RKO (cell line): ENCODE measurements at regions not wholly inside any gene's neighbourhood (a gene's known extent, or its start where the extent isn't known, plus 50 kb on each side); places are given as distances from the start of the nearest gene placed in this dataset.

Source experiments
- DNase-seq: peaks from one replicate; pipeline ENCODE4 v3.0.0-alpha.2; 2016; ENCODE audit warnings: low spot score

DNA sequence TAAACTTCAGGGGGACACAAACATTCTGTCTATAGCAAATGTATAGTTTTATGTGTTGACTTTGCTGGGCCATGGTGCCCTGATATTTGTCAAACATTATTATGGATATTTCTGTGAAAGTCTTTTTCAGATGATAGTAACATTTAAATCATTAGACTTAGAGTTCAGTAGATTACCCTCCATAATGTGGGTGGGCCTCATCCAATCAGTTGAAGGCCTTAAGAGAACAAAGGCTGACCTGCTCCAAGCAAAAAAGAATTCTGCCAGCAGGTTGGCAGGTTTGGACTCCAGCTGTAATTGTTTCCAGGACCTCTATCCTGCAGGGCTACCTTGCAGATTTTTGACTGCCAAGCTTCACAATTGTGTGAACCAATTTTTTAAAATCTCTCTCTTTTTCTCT lies 1250.9 kb downstream of the ROBO1 start:
- no peak for DNase-seq

DNA sequence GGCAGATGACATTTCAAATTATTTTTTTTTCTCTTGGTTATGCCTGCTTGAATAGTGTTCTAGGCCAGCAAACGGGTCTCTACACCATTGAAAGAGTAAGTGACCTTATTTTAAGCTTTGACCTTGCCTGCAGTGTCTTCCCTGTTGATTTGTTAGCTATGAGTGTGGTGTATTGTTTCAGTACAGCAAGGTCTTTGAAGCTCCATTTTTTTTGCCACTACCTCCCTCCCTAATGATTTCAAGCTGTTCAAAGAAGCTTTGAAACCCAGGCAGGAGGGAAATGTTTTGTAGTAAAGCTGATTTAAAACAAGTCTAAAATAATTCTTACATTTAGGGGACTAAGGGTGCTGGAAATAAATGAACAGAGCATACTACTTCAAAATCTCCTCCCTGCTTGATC lies 1249.8 kb downstream of the ROBO1 start:
- DNase-seq, result no peak

DNA sequence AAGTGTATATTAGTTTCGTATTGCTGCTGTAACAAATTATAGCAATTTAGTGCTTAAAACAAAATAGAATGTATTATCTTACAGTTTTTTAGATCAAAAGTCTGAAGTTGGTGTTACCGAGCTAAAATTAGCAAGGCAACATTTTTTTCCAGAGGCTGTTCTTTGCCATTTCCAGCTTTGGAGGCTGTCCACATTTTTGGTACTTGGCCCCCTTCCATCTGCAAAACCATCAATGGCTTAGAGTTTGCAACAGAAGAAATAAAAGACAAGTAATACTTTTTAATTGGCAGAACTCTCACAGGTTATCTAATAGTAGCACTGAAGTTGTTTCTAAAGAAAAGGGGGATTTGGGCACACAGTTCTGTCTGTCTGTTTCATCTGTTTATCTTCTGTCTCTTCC lies 1248.5 kb downstream of the ROBO1 start:
- DNase-seq, result no peak

DNA sequence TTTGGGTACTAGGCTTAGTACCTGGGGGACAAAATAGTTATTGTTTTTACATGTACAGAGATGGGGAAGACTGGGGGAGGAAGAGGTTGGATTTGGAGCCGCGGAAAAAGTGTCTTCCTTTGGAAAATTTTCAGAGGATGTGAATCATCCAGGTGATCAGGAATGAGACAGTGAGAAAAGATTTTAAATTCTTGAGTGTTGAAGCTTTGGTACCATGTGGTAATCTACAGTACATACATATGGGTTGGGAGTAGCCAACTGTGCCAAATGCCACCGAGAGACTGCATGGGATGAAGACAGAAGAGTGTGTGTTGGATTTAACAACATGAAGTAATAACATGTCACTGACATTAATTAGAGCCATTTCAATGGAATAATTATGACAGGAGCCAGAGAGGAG lies 1238.2 kb downstream of the ROBO1 start:
- DNase-seq, result no peak

DNA sequence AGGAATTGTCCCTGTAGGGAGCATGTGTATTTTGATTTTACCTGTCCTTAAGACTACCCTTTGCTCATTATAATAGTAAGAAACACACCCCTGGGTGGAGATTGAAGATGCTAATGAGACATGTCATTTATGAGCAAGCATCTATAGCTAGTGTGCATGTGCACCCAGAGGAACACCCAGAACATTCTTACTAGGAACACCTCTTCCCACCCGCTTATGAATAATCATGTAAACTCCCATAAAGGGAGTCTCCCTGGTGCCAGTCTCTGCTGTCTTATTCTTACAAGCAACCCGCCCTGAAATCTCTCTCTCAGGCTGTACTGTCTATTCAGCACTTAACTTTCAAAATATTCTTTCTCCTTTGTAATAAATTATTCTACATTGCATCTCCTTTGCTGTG lies 1227.3 kb downstream of the ROBO1 start:
- DNase-seq, result no peak

DNA sequence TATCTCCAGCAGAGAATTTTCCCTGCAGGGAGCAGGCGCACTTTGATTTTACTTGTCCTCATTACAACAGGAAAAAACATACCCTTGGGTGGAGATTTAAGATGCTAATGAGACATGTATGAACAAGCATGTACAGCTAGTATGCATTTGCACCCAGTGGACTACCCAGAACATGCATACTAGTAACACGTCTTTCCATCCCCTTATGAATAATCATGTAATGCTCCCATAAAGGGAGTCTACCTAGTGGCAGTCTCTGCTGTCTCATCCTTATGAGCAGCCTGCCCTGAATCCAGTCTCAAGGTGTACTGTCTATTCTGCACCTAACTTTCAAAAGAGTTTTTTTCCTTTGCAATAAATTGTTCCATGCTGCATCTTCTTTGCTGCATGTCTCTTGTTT lies 1222.0 kb downstream of the ROBO1 start:
- DNase-seq, result no peak
